KG1 (cell line): ENCODE measurements at regions not wholly inside any gene's neighbourhood (a gene's known extent, or its start where the extent isn't known, plus 50 kb on each side); places are given as distances from the start of the nearest gene placed in this dataset.
"Not testable (repeated sequence)": the region's sequence is repeated elsewhere in the genome, so short reads cannot be mapped to it uniquely, and the experiment has no call there.

ENCODE experiments used
- DNase-seq: peaks from one replicate; lab custom pipeline; 2025; lab: John Stamatoyannopoulos, UW

DNA sequence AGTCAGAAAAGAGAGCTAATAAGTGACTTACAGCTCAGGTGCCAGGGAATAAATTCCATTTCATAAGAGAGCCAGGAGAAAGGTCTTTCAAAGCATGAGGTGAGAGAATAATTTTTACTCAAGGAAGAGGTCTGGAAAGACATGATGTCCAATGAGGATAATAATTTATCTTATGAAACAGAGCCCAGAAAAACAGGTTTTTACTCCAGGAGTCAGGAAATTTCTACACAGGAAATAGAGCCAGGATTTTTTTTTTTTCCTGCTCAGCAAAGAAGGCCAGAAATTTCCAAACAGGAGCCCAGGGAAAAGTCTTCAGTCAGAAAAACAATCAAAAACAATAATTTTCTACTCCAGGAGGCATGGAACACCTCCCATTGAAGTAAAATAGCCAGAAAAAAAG is 1185.7 kb upstream of the TSPY4 start:
- DNase-seq = no peak

DNA sequence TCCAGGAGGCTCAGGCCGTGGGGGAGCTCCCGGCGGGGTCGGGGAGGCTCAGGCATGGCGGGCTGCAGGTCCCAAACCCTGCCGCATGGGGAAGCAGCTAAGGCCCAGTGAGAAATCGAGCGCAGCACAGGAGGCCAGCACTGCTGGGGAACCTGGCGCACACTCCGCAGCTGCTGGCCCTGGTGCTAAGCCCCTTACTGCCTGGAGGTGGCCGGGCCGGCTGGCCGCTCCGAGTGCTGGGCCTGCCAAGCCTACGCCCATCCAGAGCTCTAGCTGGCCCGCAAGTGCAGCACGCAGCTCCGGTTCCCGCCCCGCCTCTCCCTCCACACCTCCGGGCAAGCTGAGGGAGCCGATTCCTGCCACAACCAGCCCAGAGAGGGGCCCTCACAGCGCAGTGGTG is 1208.7 kb upstream of the TSPY4 start:
- DNase-seq = no peak

DNA sequence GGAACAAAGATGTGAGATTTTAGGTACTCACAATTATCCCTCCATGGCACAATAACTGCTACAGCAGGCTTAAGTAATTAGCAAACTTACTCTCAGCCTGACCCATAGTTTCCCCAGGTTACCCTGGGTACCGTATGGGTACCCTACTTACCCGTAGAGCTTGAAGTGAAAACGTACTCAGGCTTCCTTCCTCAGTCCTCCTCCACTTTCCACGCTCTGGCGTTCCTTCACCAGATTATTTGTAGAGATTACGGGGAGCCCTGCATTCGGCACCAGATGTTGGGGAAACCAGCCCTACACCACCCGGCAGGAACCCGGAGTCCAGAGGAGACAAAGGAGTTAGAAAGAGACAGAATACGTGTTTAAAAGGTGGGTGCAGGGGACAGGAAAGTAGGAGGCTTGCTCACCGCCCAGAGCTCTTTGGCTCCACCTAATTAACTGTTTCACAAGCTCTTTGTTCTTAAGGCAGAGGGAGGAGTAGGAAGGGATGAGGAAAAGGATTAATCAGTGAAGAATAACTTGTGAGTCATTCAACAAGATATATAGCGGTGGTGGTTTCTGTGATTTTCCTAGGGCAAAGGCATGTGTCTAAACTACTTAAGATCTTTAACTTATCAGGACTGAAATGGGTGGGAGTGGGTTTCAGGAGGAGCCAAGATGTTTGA is 1211.2 kb upstream of the TSPY4 start:
- DNase-seq = no peak

DNA sequence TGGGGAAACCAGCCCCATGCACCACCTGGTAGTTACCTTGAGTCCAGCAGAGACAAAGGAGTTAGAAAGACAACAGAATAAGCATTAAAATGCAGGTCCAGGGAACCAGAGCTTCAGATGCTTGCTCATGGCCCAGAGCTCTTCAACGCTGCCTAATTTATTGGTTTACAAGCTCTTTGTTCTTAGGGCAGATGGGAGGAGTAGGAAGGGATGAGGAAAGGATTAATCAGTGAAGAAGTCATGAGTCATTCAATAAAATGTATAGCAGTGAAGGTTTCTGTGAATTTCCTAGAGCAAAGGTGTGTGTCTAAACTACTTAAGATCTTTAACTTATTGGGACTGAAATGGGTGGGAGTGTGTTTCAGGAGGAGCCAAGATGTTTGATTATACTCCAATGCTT is 1210.3 kb upstream of the AMELY start:
- DNase-seq = no peak

DNA sequence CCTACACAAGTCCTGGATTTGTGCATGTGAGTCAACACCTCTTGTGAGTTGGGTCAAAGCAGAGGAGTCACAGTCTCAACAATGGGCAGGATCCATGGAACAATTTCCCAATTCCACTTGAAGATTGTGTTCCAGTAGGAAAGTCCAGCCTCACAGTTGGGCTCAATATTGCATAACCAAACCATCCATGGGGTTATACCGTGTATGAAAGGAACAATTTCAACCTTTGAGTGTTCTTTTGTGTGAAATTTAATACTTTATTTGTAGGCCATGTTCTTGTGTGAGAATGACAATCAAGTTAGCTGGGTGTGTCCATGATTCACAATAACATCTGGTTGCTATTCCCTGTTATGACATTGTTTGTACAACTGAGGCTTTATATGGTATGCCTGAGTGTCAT is 1182.9 kb upstream of the AMELY start:
- no peak for DNase-seq

DNA sequence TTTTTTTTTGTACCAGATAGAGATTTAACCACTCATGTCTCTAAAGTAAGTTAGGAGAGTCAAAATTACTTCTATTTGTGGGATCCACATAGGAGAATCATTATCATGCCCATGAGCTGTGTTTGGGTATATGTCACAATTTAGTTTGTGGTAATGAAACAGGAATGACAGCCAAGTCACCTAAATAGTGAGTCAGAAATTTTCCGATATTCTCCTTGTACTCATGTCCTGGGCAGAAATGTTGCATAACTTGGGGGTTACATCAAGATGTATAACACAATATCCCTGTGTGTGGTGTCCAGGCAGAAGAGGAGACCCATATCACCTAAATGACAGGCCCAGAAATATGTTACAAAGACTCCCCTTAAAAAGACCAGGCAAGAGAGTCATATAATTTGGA is 1181.4 kb upstream of the AMELY start:
- DNase-seq = no peak

DNA sequence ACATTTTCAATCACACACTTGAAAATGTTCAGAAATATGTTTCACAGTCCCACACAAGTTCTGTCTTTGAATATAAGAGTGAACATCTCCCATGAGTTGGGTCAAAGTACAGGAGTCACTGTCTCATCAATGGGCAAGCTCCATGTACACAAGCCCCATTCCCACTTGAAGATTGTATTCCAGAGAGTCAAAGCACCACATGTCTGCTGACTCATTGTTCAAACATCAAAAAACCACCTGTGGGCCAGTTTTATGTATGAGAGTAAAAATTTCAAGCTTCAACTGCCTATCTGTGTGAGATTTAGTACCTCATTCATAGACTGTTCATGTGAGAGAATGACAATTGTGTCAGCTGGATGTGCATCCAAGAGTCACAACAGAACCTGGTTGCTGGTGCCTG is 1174.4 kb upstream of the AMELY start:
- DNase-seq = no peak

DNA sequence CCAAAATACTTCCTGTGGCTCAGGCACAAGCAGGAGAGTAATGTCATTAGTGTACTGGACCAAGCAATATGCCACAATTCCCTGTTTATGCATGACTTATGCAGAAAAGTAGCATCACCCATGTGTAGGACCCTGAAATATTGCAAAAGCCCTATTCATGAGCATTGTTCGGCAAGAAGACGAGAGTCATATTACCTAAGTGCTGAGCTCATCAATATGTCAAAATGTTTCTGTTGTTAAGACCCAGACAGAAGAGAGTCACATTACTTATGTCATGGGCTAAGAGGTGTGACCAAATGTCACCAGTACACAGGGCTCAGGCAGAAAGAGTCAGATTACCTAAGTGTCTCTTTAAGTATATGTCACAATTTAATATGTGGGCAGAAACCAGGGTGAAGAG is 1172.6 kb upstream of the AMELY start:
- DNase-seq = no peak

DNA sequence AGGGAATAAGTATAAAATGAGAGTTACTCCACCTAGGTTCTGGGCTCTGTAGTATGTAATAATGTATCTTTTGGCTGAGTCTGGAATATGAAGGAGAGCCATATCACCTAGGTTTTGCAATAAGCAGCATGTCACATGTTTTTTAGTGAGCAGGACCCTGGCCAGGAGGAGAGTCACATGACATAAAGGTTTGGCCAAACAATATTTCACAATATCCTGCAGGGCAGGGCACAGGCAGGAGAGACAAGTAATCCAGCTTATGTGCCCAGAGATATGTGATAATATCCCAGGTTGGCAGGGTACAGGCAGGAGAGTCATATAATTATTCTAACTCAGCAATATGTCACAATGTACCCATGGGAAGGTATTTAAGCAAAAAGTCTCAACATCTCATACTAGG is 1169.6 kb upstream of the AMELY start:
- DNase-seq = no peak

DNA sequence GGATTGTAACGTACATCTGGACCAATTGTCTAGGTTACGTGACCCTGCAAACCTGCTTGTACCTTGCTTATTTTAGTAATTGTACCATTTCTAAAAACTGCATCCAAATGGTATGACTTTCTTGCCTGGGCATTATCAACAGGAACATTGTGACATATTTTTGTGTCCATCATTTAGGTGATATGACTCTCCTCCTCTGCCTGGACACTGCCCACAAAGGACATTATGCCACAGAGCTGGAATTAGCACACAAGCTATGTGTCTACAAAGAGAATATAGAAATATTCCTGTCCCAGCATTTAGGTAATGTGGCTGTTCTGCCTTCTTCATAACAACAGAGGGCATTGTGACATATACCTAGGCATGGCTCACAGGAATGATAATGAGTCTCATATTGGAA is 1153.7 kb upstream of the AMELY start:
- DNase-seq = no peak

DNA sequence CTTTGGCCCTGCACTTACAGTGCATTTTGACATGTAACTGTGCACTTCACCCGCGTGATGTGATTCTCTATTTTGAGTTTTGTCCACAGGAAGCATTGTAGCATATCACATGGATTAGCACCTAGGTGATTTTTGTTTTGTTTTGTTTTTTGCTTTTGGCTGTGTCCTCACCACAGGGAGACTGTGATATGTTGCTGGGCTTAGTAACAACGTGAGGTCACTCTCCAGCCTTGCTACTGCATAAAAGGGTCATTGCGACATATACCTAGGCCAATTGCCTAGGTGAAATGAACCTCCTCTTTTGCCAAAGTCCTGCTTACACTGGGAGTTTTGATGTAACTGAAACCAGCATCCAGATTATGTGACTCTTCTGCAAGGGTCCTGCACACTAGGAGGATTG is 1152.9 kb upstream of the AMELY start:
- DNase-seq = no peak

DNA sequence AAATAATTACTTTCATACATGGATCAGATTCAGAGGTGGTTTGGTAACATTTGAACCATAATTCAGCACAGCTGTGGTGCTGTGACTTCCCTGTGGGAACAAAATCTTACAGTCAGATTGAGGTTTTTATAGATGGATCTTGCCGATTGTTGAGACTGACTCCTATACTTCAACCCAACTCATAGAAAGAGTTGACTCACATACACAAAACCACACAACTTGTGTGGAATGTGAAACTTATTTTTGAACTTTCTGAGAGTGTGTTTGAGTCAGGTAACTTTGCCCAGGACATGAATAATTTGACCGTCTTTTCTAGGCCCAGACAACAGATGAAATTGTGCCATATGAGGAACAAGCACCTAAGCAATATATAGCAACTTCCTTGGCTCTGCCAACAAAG is 1152.4 kb upstream of the AMELY start:
- DNase-seq = no peak

DNA sequence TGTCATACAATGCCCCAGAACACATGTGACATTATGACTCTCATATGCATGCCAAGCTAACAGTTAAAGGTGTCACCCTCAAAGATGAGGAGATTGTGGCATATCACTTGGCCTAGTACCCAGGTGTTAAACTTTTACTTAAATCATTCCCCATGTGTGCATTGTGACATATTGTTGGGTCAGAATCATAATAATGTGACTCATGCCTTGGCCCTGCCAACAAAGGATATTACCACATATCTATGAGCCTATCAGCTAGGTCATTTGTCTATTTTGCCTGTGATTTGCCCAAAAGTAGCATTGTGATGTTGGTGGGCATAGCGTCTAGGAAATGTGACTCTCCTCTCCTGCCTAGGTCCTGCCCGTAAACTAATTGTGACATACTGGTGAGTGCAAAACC is 1147.1 kb upstream of the AMELY start:
- no peak for DNase-seq

DNA sequence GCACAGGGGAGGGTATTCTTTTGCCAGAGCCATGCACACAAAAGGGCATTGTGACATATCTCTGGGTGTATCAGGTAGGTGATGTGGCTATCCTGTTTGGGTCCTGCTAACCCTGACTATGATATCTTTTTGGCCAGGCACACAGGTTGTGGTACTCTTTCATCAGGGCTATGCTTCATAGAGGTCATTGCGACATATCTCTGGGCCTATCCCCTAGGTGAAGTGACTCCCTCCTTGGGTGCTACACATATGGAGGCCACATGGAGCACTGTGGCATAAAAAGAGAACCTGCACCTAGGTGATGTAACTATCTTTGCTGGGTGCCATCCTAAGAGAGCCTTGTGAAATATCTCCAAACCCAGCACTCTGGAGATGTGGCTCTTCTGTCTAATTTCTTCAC is 1139.8 kb upstream of the AMELY start:
- no peak for DNase-seq

DNA sequence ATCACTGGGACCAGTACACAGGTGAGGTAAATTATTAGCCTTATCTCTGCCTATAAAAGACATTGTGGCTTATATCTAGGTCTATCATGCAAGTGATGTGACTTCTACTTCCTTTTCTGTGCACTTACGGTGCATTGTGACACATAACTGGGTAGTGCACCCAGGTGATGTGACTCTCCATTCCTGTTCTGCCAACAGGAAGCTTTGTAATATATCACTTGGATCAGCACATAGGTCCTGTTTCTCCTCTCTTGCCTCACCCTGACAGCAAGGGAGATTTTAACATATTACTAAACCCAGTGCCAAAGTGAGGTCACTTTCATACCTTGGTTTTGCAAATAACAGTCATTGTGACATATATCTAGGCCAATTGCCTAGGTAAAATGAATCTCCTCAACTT is 1129.7 kb upstream of the AMELY start:
- DNase-seq = no peak

DNA sequence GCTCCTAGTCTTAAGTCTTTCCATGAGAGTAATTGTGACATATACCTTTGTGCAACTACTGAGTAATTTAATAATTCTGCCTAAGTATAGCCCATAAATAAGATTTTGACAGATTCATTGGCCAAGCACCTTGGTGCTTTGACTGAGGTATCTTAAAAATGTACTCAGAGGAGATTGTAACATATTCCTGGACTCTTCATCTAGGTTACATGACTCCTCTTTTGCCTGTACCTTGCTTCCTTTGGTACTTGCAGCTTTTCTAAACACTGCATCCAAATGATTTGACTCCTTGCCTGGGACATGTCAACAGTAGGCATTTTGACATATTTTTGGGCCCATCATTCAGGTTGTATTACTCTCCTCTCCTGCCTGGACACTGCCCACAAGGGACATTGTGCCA is 1125.0 kb upstream of the AMELY start:
- no peak for DNase-seq

DNA sequence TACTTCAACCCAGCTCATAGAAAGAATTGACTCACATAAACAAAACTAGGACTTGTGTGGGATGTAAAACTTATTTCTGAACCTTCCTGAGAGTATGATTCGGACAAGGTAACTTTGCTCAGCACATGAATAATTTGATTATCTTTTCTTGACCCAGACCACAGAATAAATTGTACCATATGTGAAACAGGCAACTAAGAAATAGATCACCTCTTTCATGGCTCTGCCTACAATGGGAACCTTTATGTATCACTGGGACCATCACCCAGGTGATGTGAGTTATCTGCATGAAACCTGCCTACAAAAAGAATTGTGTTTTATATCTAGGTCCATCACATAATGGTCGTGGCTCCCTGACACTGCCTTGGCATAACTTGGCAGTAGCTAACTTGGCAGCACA is 1124.1 kb upstream of the AMELY start:
- no peak for DNase-seq

DNA sequence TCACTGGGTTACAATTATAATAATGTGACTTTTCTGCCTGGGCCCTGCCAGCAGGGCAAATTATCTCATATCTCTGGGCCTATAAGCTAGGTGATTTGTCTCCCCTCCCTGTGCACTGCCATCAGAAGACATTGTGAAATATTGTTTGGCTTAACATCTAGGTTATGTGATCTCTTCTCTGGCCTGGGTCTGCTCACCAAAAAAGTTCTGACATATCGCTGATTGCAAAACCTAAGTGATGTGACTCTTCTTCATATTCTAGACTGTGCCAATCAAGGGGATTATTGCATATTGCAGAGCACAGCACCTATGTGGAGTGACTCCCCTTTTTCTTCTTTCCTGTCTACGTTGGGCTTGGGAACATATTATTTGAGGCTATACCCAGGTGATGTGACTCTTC is 1123.1 kb upstream of the AMELY start:
- no peak for DNase-seq

DNA sequence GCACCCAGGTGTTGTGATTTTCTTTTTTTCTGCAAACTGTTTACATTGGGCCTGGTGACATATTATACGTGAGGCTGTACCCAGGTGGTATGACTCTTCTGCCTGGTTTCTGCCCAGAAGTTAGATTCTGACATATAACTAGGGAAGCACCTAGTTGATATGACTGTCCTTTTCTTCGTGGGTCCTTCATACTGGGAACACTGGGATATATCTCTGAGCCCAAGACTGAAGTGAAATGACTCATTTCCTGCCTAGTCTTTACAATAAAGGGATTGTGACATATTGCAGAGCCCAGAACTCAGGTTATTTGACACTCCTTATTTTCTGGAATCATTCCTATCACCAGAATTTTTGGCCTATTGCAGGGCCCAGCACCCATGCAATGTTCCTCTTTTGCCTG is 1121.6 kb upstream of the AMELY start:
- DNase-seq = no peak

DNA sequence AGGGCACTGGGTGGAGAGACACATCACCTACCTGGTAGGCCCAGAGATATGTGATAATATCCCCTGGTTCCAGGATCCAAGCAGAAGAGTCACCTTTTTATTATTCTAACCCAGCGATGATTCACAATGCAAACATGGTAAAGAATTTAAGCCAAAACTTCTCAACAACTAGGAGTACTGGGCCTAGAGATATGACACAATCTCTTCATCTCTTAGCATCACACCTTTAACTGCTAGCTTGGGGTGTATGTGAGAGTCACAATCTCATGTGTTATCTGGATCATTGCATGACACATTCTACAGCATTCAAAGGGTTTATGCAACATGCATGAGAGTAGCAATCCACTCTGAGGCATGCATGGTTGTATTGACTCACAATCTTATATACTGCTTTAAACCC is 1109.0 kb upstream of the AMELY start:
- DNase-seq = no peak

DNA sequence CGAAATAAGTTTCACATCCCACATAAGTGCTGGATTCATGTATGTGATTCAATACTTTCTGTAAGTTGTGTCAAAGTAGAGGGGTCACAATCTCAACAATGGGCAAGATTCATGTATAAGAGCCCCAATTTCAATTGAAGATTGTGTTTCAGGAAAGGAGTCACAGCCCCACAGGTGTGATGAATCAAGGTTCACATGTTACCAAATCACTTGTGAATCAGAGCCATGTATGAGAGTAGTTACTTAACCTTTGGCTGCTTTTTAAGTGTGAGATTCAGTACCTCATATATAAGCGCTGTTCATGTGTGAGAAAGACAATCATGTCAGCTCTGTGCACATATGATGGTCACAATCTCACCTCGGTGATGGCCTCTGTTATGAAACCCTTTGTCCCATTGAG is 1100.0 kb upstream of the AMELY start:
- no peak for DNase-seq

DNA sequence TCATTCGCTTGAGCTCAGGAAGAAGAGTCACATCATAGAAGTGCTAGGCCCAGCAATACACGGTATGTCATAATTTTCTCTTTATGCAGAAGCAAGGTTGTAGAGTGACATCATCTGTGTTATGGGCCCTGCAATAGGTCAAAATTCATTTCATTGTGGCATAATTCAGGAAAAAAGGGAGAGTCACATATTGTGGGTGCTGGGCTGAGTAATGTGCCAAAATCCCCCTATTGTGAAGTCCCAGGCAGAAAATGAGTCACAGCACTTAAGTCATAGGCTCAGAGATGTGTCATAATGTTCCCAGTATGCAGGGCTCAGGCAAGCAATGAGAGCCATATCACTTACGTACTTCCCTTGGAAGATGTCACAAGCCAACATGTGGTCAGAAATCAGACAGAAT is 1092.6 kb upstream of the AMELY start:
- DNase-seq = no peak

DNA sequence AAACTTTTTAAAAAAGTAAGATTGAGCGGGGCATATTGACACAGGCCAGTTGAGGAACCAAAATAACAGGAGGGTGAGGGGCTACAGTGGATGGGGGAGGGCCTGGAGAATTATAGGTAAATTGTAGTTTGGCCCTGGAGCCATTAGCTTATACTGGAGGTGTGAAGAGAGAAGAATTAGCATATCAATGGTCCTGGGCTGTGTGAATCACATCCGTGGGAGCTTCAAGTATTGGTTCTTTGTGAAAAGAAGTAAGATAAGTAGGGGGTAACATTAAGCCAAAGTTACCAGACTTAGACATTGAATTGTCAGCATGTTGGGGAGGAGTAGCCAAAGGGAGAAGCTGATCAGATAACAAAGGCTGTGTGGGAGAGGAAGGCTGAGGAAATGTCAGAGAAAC is 1085.2 kb upstream of the AMELY start:
- no peak for DNase-seq

DNA sequence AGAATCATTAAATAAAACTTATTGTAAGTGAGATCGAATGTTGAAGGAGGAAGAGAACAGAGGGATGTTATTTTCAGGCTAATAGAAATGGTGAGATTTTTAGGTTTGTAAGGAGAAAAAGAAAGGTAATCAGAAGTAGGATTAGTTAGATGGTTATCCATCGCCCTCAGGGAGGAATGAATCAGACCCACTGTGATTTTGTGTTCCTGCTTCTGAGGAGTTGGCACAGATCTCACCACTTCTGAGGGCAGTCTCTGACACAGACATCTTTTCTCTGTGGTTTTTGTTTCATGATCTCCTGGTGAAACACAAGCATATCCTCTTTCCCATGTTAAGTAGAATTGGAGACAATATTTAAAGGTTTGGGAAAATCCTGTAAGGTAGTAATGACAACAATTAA is 1083.2 kb upstream of the AMELY start:
- DNase-seq = not testable (repeated sequence)

DNA sequence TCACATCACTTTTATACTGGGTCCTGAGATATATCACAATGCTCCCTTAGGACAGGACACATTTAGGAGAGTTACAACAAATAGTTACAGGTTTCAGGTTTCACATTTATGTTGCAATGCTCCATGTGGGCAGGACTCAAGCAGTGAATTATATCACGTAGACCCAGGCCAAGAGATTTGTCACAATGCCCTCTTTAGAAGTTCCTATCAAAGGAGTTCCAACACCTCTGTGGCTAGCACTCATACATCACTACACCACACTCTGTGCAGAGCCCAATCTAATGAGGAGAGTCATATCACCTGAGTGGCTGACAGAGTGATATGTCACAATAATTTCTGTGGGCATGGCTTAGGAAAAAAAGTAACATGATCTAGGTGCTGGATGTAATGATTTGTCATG is 1068.2 kb upstream of the AMELY start:
- no peak for DNase-seq
